H9 (cell line): ENCODE measurements at regions not wholly inside any gene's neighbourhood (a gene's known extent, or its start where the extent isn't known, plus 50 kb on each side); places are given as distances from the start of the nearest gene placed in this dataset.

Experiments
- DNase-seq: peaks from one replicate; pipeline ENCODE4 v3.0.0-alpha.2; 2017
- H2AFZ ChIP-seq: one replicate; pipeline ENCODE4 v1.6.1; 2013; ENCODE audit warnings: mild to moderate bottlenecking, low read length, control low read depth, moderate library complexity
- H2AK5ac ChIP-seq: 2 replicates; pipeline ENCODE4 v1.6.1; 2013; ENCODE audit warnings: low read length, control low read depth, mixed read lengths; ENCODE audit not compliant: insufficient read length
- H2BK120ac ChIP-seq: one replicate; pipeline ENCODE4 v1.6.1; 2013; ENCODE audit warnings: low read depth, mild to moderate bottlenecking, low read length, control low read depth, inconsistent platforms; ENCODE audit not compliant: poor library complexity, severe bottlenecking
- H2BK12ac ChIP-seq: 2 replicates; pipeline ENCODE4 v1.6.1; 2013; ENCODE audit warnings: low read length, control low read depth, mixed read lengths, low read depth; ENCODE audit not compliant: insufficient read length
- H2BK15ac ChIP-seq: 2 replicates; pipeline ENCODE4 v1.6.1; 2013; ENCODE audit warnings: low read depth, low read length, control low read depth
- H2BK20ac ChIP-seq: one replicate; pipeline ENCODE4 v1.6.1; 2013; ENCODE audit warnings: low read depth, mild to moderate bottlenecking, low read length, control low read depth, inconsistent platforms; ENCODE audit not compliant: poor library complexity, severe bottlenecking
- H2BK5ac ChIP-seq: 2 replicates; pipeline ENCODE4 v1.6.1; 2013; ENCODE audit warnings: low read length, control low read depth, mixed read lengths; ENCODE audit not compliant: insufficient read length
- H3K14ac ChIP-seq: 2 replicates; pipeline ENCODE4 v1.6.1; 2013; ENCODE audit warnings: low read length, control low read depth; ENCODE audit not compliant: insufficient read depth
- H3K18ac ChIP-seq: 2 replicates; pipeline ENCODE4 v1.6.1; 2013; ENCODE audit warnings: low read depth, mild to moderate bottlenecking, mixed read lengths, low read length, control low read depth; ENCODE audit not compliant: insufficient read length
- H3K23ac ChIP-seq: 2 replicates; pipeline ENCODE4 v1.6.1; 2013; ENCODE audit warnings: low read length, control low read depth, mixed read lengths, low read depth; ENCODE audit not compliant: insufficient read length
- H3K23me2 ChIP-seq: 2 replicates; pipeline ENCODE4 v1.6.1; 2013; ENCODE audit warnings: low read depth, mild to moderate bottlenecking, mixed read lengths, low read length, control low read depth; ENCODE audit not compliant: insufficient read length, poor library complexity, severe bottlenecking
- H3K27ac ChIP-seq: 2 replicates; pipeline ENCODE4 v1.5.1; 2013; ENCODE audit warnings: low read length, control low read depth, mixed read lengths, low read depth; ENCODE audit not compliant: insufficient read length
- H3K27me3 ChIP-seq: 2 replicates; pipeline ENCODE4 v1.6.1; 2013; ENCODE audit warnings: low read length, control low read depth, inconsistent platforms; ENCODE audit not compliant: insufficient read depth
- H3K4ac ChIP-seq: 2 replicates; pipeline ENCODE4 v1.6.1; 2013; ENCODE audit warnings: low read depth, mild to moderate bottlenecking, control low read depth, inconsistent platforms, low read length, moderate library complexity
- H3K4me1 ChIP-seq: 2 replicates; pipeline ENCODE4 v1.6.1; 2013; ENCODE audit warnings: low read length, control low read depth, inconsistent platforms; ENCODE audit not compliant: insufficient read depth
- H3K4me2 ChIP-seq: 2 replicates; pipeline ENCODE4 v1.6.1; 2013; ENCODE audit warnings: low read length, control low read depth, mixed read lengths; ENCODE audit not compliant: insufficient read length, insufficient read depth
- H3K56ac ChIP-seq: 2 replicates; pipeline ENCODE4 v1.6.1; 2013; ENCODE audit warnings: low read depth, mild to moderate bottlenecking, mixed read lengths, low read length, control low read depth; ENCODE audit not compliant: insufficient read length
- H3K79me1 ChIP-seq: 2 replicates; pipeline ENCODE4 v1.6.1; 2013; ENCODE audit warnings: low read depth, mild to moderate bottlenecking, moderate library complexity, low read length, control low read depth, inconsistent platforms; ENCODE audit not compliant: insufficient read depth, poor library complexity, severe bottlenecking
- H3K79me2 ChIP-seq: 2 replicates; pipeline ENCODE4 v1.6.1; 2013; ENCODE audit warnings: low read length, control low read depth, inconsistent platforms; ENCODE audit not compliant: insufficient read depth
- H3K9ac ChIP-seq: 2 replicates; pipeline ENCODE4 v1.6.1; 2013; ENCODE audit warnings: low read length, control low read depth, mixed read lengths; ENCODE audit not compliant: insufficient read length; ENCODE audit errors: extremely low read depth
- H3K9me3 ChIP-seq: one replicate; pipeline ENCODE4 v1.6.1; 2013; ENCODE audit warnings: low read depth, low read length, inconsistent platforms; ENCODE audit not compliant: control insufficient read depth
- H3T11ph ChIP-seq: one replicate; pipeline ENCODE4 v1.6.1; 2013; ENCODE audit warnings: mild to moderate bottlenecking, low read length, control low read depth, inconsistent platforms
- H4K20me1 ChIP-seq: one replicate; pipeline ENCODE4 v1.6.1; 2013; ENCODE audit not compliant: control insufficient read depth, insufficient read length, insufficient read depth
- H4K5ac ChIP-seq: 2 replicates; pipeline ENCODE4 v1.6.1; 2013; ENCODE audit warnings: low read depth, mild to moderate bottlenecking, mixed read lengths, low read length, control low read depth; ENCODE audit not compliant: insufficient read length
- H4K8ac ChIP-seq: replicated peaks from 2 replicates; pipeline ENCODE4 v1.6.1; 2013; ENCODE audit warnings: low read length, control low read depth, mixed read lengths, low read depth; ENCODE audit not compliant: insufficient read length
- H4K91ac ChIP-seq: 2 replicates; pipeline ENCODE4 v1.6.1; 2013; ENCODE audit warnings: low read depth, mild to moderate bottlenecking, moderate library complexity, mixed read lengths, low read length, control low read depth; ENCODE audit not compliant: insufficient read length
- H3K27ac Mint-ChIP-seq, 3 experiments: 2 replicates in 2 of 3; 3 replicates in 1 of 3; pipeline ENCODE4 v1.8.0; 2020 to 2021; ENCODE audit warnings: mixed read lengths in 3 of 3, mild to moderate bottlenecking in 1 of 3, moderate library complexity in 1 of 3
- H3K27me3 Mint-ChIP-seq: 2 replicates; pipeline ENCODE4 v1.8.0; 2021; ENCODE audit warnings: low read depth, mild to moderate bottlenecking, moderate library complexity, mixed read lengths
- H3K36me3 Mint-ChIP-seq, 3 experiments: 2 replicates in 2 of 3; 3 replicates in 1 of 3; pipeline ENCODE4 v1.8.0; 2020 to 2021; ENCODE audit warnings: low read depth in 3 of 3, mixed read lengths in 3 of 3; ENCODE audit not compliant: insufficient read depth in 1 of 3
- H3K4me1 Mint-ChIP-seq, 2 experiments: 2 replicates each; pipeline ENCODE4 v1.8.0; 2020; ENCODE audit warnings: mixed read lengths in 2 of 2
- H3K4me3 Mint-ChIP-seq, 2 experiments: 2 replicates in 1 of 2; 3 replicates in 1 of 2; pipeline ENCODE4 v1.8.0; 2020 to 2021; ENCODE audit warnings: mild to moderate bottlenecking in 2 of 2, mixed read lengths in 2 of 2, moderate library complexity in 1 of 2
- H3K9me3 Mint-ChIP-seq, 2 experiments: 2 replicates in 1 of 2; 3 replicates in 1 of 2; pipeline ENCODE4 v1.8.0; 2020; ENCODE audit warnings: mild to moderate bottlenecking in 2 of 2, mixed read lengths in 2 of 2, moderate library complexity in 1 of 2
- CTCF ChIP-seq: fragments of 200-600 bp; sonication (generic); conservative IDR thresholded peaks from 3 replicates; pipeline ENCODE4 v1.8.0; 2021; ENCODE audit warnings: antibody characterized with exemption, mild to moderate bottlenecking
- WGBS: extraction: QIAGEN DNeasy Blood & Tissue Kit; methylation state at CpG from one replicate; pipeline ENCODE4 v1.1.7; 2013; ENCODE audit warnings: missing lambda C conversion rate, low lambda C conversion rate, mixed read lengths; ENCODE audit not compliant: insufficient read length; ENCODE audit errors: extremely low coverage; 5-methylcytosine and 5-hydroxymethylcytosine counted together

- H3K36me3 Mint-ChIP-seq: no peaks in the 10 kb centered on the region; a peak in 2 of 7 replicates
- H3K27ac ChIP-seq: no peak overlapping the region
- H3K79me1 ChIP-seq: no peaks in the 10 kb centered on the region
- no peak overlapping the region for H2AK5ac ChIP-seq
- H3K27ac Mint-ChIP-seq: no peak overlapping the region
- no peaks in the 10 kb centered on the region for H3K27me3 ChIP-seq
- no peak overlapping the region for H3T11ph ChIP-seq
- no peak for DNase-seq
- H4K91ac ChIP-seq: no peak overlapping the region
- no peak overlapping the region for H2BK12ac ChIP-seq
- H3K27me3 Mint-ChIP-seq: no peaks in the 10 kb centered on the region
- H3K4me3 Mint-ChIP-seq: no peak overlapping the region
- no peak overlapping the region for H2AFZ ChIP-seq
- no CpG with 5 or more reads among the region's 5 CpGs for WGBS
- TF ChIP-seq CTCF: no peak
- H3K9ac ChIP-seq: no peak overlapping the region
- no peak overlapping the region for H3K4me2 ChIP-seq
- no peak overlapping the region for H2BK20ac ChIP-seq
- no peaks in the 10 kb centered on the region for H3K4me1 Mint-ChIP-seq
- H3K9me3 ChIP-seq: no peaks in the 10 kb centered on the region
- no peak overlapping the region for H3K18ac ChIP-seq
- H3K79me2 ChIP-seq: no peaks in the 10 kb centered on the region
- no peak overlapping the region for H2BK120ac ChIP-seq
- H4K20me1 ChIP-seq: no peaks in the 10 kb centered on the region
- H3K4ac ChIP-seq: no peak overlapping the region
- H2BK15ac ChIP-seq: no peak overlapping the region
- no peaks in the 10 kb centered on the region for H3K4me1 ChIP-seq
- H2BK5ac ChIP-seq: no peak overlapping the region
- H4K5ac ChIP-seq: no peak overlapping the region
- no peak overlapping the region for H3K23ac ChIP-seq
- H3K23me2 ChIP-seq: no peaks in the 10 kb centered on the region
- no peak overlapping the region for H3K56ac ChIP-seq
- no peak overlapping the region for H3K14ac ChIP-seq
- H4K8ac ChIP-seq: no peak overlapping the region
- no peaks in the 10 kb centered on the region for H3K9me3 Mint-ChIP-seq
These were observed 521.6 kb downstream of the EPHA3 start for GRCh38 chr3:89628856-89629670.
